ENCODE measurements at regions not wholly inside any gene's neighbourhood (a gene's known extent, or its start where the extent isn't known, plus 50 kb on each side); places are given as distances from the start of the nearest gene placed in this dataset.
A peak's percentile ranks its signal among the peaks of the same experiment; 100 is the strongest.

GRCh38 chr1:239997160-239997514 is 94.5 kb upstream of the FMN2 start:
- Histone ChIP-seq H3K9me3 (no peaks in the 10 kb centered on the region), H3K4me1 (peaks cover 0 to 8% (median 0%) of the 10 kb centered on the region in 4 donors), H3K36me3 (no peaks in the 10 kb centered on the region), H3K27ac (no peak overlapping the region), H3K4me3 (no peak overlapping the region), H3K27me3 (peaks cover 16 to 29% of the 10 kb centered on the region in 2 donors)
- no peak for DNase-seq
- 38% methylated on average over 2 of the region's 6 CpGs for WGBS (ENCODE audit: insufficient coverage, low coverage, low lambda C conversion rate, missing lambda C conversion rate)
- no peak for ATAC-seq
- TF ChIP-seq POLR2A (IDR thresholded peaks at IDR 0.05) (no peak), CTCF (IDR thresholded peaks at IDR 0.05) (no peak)
- intact Hi-C loops (cut with DNase I) = no loop called here

GRCh38 chr1:239997515-239998311 is 94.0 kb upstream of the FMN2 start:
- Histone ChIP-seq H3K4me1 (peaks cover 0 to 8% (median 0%) of the 10 kb centered on the region in 4 donors), H3K9me3 (no peaks in the 10 kb centered on the region), H3K27me3 (peaks cover 16 to 29% of the 10 kb centered on the region in 2 donors), H3K27ac (no peak overlapping the region), H3K36me3 (no peaks in the 10 kb centered on the region), H3K4me3 (peak overlapping the region in 1 of 3 donors; percentile 13)
- WGBS (ENCODE audit: insufficient coverage, low coverage, low lambda C conversion rate, missing lambda C conversion rate) = 2% methylated on average over 7 of the region's 104 CpGs
- peak in 1 of 3 donors; percentile 22 for DNase-seq
- ATAC-seq = peak; percentile 28 to 45 (median 38)
- peak in 1 of 4 donors; percentile 4 for TF ChIP-seq CTCF (IDR thresholded peaks at IDR 0.05)
- TF ChIP-seq POLR2A (IDR thresholded peaks at IDR 0.05) = no peak
- intact Hi-C loops (cut with DNase I) = no loop called here

GRCh38 chr1:239998312-239998649 is 93.4 kb upstream of the FMN2 start:
- intact Hi-C loops (cut with DNase I) = no loop called here
- no peak overlapping the region for H3K27ac ChIP-seq
- H3K4me1 ChIP-seq = peaks cover 0 to 8% (median 0%) of the 10 kb centered on the region in 4 donors
- peak overlapping the region in 1 of 3 donors; percentile 13 for H3K4me3 ChIP-seq
- DNase-seq (no peak), ATAC-seq (no peak)
- no peaks in the 10 kb centered on the region for H3K36me3 ChIP-seq
- no peaks in the 10 kb centered on the region for H3K9me3 ChIP-seq
- TF ChIP-seq CTCF (IDR thresholded peaks at IDR 0.05) (no peak), POLR2A (IDR thresholded peaks at IDR 0.05) (no peak)
- H3K27me3 ChIP-seq = peaks cover 16 to 29% of the 10 kb centered on the region in 2 donors
- 34% methylated on average over 3 of the region's 3 CpGs for WGBS (ENCODE audit: insufficient coverage, low coverage, low lambda C conversion rate, missing lambda C conversion rate)

GRCh38 chr1:239999170-239999569 is 92.5 kb upstream of the FMN2 start:
- TF ChIP-seq CTCF (IDR thresholded peaks at IDR 0.05) (no peak), POLR2A (IDR thresholded peaks at IDR 0.05) (no peak)
- H3K36me3 ChIP-seq = no peaks in the 10 kb centered on the region
- WGBS (ENCODE audit: insufficient coverage, low coverage, low lambda C conversion rate, missing lambda C conversion rate) = 36% methylated on average over 2 of the region's 2 CpGs
- ATAC-seq = no peak
- H3K4me1 ChIP-seq = peaks cover 0 to 8% (median 0%) of the 10 kb centered on the region in 4 donors
- no peak overlapping the region for H3K27ac ChIP-seq
- H3K27me3 ChIP-seq = peaks cover 16 to 29% of the 10 kb centered on the region in 2 donors
- H3K9me3 ChIP-seq = no peaks in the 10 kb centered on the region
- intact Hi-C loops (cut with DNase I) = no loop called here
- no peak for DNase-seq
- no peak overlapping the region for H3K4me3 ChIP-seq

All from right lobe of liver (tissue), 6 donors.